ENCODE measurements at regions not wholly inside any gene's neighbourhood (a gene's known extent, or its start where the extent isn't known, plus 50 kb on each side); places are given as distances from the start of the nearest gene placed in this dataset.

DNA sequence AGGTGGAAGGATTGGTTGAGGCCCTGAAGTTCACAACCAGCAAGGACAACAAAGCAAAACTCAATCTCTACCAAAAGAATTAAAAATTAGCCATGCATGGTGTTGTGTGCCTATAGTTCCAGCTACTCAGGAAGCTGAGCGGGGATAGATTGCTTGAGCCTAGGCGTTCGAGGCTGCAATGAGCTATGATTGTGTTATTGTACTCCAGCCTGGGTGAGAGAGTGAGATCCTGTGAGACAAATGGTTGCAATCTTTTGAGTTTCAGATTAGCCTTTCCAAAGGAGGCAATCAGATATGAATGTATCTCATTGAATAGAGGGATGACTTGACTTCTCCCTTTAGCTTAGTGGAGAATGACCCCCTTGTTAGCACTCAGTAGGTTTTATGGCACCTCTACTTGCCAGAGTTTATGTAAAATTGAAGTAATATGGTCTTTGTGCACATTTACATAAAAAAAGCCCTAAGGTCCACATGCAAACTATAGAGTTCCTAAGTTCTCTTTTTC is 105.6 kb upstream of the OLFM3 start:
- 73% methylated on average over 3 of the region's 3 CpGs for WGBS (ENCODE audit: low lambda C conversion rate, missing lambda C conversion rate)
- Histone ChIP-seq H3K79me2 (no peaks in the 10 kb centered on the region), H4K20me1 (ENCODE audit: insufficient read depth, poor library complexity, severe bottlenecking) (no peaks in the 10 kb centered on the region), H3K27me3 (no peaks in the 10 kb centered on the region), H3K27ac (no peak overlapping the region), H3K36me3 (replicated peaks; ENCODE audit: insufficient read depth, low read depth) (no peaks in the 10 kb centered on the region), H2AFZ (no peak overlapping the region), H3K9me3 (ENCODE audit: low read depth) (no peaks in the 10 kb centered on the region), H3K4me2 (no peak overlapping the region), H3K4me1 (ENCODE audit: insufficient read depth) (no peaks in the 10 kb centered on the region), H3K9me2 (replicated peaks; ENCODE audit: insufficient read depth) (no peaks in the 10 kb centered on the region), H3K4me3 (no peak overlapping the region)
- DNase-seq (ENCODE audit: low spot score), result no peak
- TF ChIP-seq EZH2phosphoT487 (IDR thresholded peaks at IDR 0.05; ENCODE audit: low read depth, severe bottlenecking, unreplicated experiment) (no peak), EZH2 (IDR thresholded peaks at IDR 0.05; ENCODE audit: borderline replicate concordance) (no peak)
- TF ChIP-seq, protein P1, sequence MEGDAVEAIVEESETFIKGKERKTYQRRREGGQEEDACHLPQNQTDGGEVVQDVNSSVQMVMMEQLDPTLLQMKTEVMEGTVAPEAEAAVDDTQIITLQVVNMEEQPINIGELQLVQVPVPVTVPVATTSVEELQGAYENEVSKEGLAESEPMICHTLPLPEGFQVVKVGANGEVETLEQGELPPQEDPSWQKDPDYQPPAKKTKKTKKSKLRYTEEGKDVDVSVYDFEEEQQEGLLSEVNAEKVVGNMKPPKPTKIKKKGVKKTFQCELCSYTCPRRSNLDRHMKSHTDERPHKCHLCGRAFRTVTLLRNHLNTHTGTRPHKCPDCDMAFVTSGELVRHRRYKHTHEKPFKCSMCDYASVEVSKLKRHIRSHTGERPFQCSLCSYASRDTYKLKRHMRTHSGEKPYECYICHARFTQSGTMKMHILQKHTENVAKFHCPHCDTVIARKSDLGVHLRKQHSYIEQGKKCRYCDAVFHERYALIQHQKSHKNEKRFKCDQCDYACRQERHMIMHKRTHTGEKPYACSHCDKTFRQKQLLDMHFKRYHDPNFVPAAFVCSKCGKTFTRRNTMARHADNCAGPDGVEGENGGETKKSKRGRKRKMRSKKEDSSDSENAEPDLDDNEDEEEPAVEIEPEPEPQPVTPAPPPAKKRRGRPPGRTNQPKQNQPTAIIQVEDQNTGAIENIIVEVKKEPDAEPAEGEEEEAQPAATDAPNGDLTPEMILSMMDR (IDR thresholded peaks at IDR 0.05; ENCODE audit: poor library complexity), result no peak

DNA sequence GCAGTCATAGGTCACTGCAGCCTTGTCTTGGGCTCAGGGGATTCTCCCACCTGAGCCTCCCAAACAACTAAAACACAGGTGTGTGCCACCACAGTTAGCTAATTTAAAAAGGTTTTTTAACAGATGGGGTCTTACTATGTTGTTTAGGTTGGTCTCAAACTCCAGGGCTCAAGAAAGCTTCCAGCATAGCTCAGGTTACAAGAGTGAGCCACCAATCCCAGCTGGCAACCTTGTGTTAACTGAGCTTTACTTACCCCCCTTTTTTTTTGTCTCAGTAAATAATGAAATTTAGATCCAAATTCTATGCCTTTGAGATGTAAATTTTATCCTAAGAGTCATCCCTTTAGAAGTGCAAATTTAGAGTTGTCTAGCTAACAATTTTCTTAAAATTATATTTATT is 103.9 kb upstream of the OLFM3 start:
- Histone ChIP-seq H3K4me3 (no peak overlapping the region), H3K27me3 (no peaks in the 10 kb centered on the region), H3K4me2 (no peak overlapping the region), H3K27ac (no peak overlapping the region), H4K20me1 (ENCODE audit: insufficient read depth, poor library complexity, severe bottlenecking) (no peaks in the 10 kb centered on the region), H2AFZ (no peak overlapping the region), H3K9me2 (replicated peaks; ENCODE audit: insufficient read depth) (no peaks in the 10 kb centered on the region), H3K36me3 (replicated peaks; ENCODE audit: insufficient read depth, low read depth) (no peaks in the 10 kb centered on the region), H3K9me3 (ENCODE audit: low read depth) (no peaks in the 10 kb centered on the region), H3K79me2 (no peaks in the 10 kb centered on the region), H3K4me1 (ENCODE audit: insufficient read depth) (no peaks in the 10 kb centered on the region)
- no peak for DNase-seq (ENCODE audit: low spot score)
- no peak for TF ChIP-seq EZH2 (IDR thresholded peaks at IDR 0.05; ENCODE audit: borderline replicate concordance)
- TF ChIP-seq EZH2phosphoT487 (IDR thresholded peaks at IDR 0.05; ENCODE audit: low read depth, severe bottlenecking, unreplicated experiment), result no peak
- TF ChIP-seq, protein P1 (IDR thresholded peaks at IDR 0.05; ENCODE audit: poor library complexity), result no peak

DNA sequence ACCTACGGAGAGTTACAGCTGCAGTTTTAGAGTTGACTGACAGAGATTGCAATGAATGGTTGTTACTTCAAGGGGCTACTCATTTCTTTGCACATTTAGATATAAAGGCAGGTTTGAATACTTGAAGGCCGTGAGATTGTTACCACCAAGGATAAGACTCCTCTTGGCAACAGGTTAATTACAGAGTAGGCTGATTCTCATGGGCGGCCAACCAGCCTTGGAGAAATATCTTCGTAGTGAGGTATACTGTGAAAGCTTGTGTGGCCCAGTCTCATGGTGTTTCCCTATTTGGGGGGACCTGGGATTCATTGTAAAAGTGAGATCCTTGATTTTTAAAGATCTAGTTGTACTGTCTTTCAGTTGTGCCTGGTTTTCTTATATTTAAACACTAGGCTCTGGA is 103.2 kb upstream of the OLFM3 start:
- no peaks in the 10 kb centered on the region for H3K9me3 ChIP-seq (ENCODE audit: low read depth)
- H4K20me1 ChIP-seq (ENCODE audit: insufficient read depth, poor library complexity, severe bottlenecking), result no peaks in the 10 kb centered on the region
- no peaks in the 10 kb centered on the region for H3K4me1 ChIP-seq (ENCODE audit: insufficient read depth)
- 86% methylated on average over 4 of the region's 4 CpGs for WGBS (ENCODE audit: low lambda C conversion rate, missing lambda C conversion rate)
- H3K9me2 ChIP-seq (replicated peaks; ENCODE audit: insufficient read depth), result no peaks in the 10 kb centered on the region
- H3K27me3 ChIP-seq, result no peaks in the 10 kb centered on the region
- H2AFZ ChIP-seq, result no peak overlapping the region
- no peaks in the 10 kb centered on the region for H3K79me2 ChIP-seq
- TF ChIP-seq EZH2 (IDR thresholded peaks at IDR 0.05; ENCODE audit: borderline replicate concordance), result no peak
- H3K4me3 ChIP-seq, result no peak overlapping the region
- H3K36me3 ChIP-seq (replicated peaks; ENCODE audit: insufficient read depth, low read depth), result no peaks in the 10 kb centered on the region
- no peak overlapping the region for H3K27ac ChIP-seq
- no peak overlapping the region for H3K4me2 ChIP-seq
- DNase-seq (ENCODE audit: low spot score), result no peak

DNA sequence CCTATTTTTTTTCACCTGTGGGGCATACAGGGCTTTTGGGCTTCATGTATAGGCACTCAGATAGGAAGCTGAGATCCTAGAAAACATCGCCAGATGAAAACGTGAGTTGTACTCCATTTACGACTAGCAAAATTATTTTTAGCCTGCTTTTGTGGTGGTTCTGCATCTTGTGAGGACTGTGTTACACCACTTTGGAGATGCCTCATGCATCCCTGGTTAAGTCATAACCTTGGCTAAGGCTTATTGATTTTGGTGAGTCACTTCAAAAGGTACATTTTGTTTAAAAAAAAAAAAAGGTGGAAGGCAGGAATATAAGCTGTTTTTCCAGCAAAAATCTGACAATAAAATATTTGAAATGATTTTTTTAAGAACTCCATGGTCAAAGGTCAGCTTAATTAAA is 101.8 kb upstream of the OLFM3 start:
- no peak for DNase-seq (ENCODE audit: low spot score)
- Histone ChIP-seq H3K79me2 (no peaks in the 10 kb centered on the region), H3K9me2 (replicated peaks; ENCODE audit: insufficient read depth) (no peaks in the 10 kb centered on the region), H4K20me1 (ENCODE audit: insufficient read depth, poor library complexity, severe bottlenecking) (no peaks in the 10 kb centered on the region), H3K27me3 (no peaks in the 10 kb centered on the region), H3K9me3 (ENCODE audit: low read depth) (no peaks in the 10 kb centered on the region), H3K4me3 (no peak overlapping the region), H3K4me2 (no peak overlapping the region), H2AFZ (no peak overlapping the region), H3K4me1 (ENCODE audit: insufficient read depth) (no peaks in the 10 kb centered on the region), H3K36me3 (replicated peaks; ENCODE audit: insufficient read depth, low read depth) (no peaks in the 10 kb centered on the region), H3K27ac (no peak overlapping the region)
- TF ChIP-seq, protein P1 (IDR thresholded peaks at IDR 0.05; ENCODE audit: poor library complexity), result no peak
- TF ChIP-seq EZH2phosphoT487 (IDR thresholded peaks at IDR 0.05; ENCODE audit: low read depth, severe bottlenecking, unreplicated experiment) (no peak), EZH2 (IDR thresholded peaks at IDR 0.05; ENCODE audit: borderline replicate concordance) (no peak)
- whole genome bisulfite sequencing (ENCODE audit: low lambda C conversion rate, missing lambda C conversion rate), result 84% methylated on average over 3 of the region's 3 CpGs
